ENCODE measurements at regions not wholly inside any gene's neighbourhood (a gene's known extent, or its start where the extent isn't known, plus 50 kb on each side); places are given as distances from the start of the nearest gene placed in this dataset.
"Not testable (repeated sequence)": the region's sequence is repeated elsewhere in the genome, so short reads cannot be mapped to it uniquely, and the experiment has no call there.

- no peak for DNase-seq
Measured at GRCh38 chr1:230498704-230499103, 72.6 kb upstream of the PGBD5 start.

DNA sequence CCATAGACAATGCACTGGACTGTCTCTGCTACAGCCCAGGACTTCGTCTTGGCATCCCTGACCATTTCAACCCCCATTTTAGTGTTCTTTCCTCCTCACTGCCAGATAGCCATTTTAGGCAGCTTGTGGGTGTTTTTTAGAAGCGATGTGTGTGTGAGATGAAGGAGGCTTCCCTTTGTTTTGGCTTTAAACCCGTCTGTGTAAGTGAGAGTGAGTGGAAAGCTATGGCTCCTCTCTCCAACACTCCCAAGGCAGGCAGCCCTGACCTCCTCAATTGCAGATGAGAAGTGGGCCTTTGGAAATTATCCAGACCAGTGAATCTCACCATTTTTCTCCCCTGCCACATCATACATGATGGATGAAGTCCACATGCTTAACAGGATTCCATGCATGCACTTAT is 70.3 kb upstream of the PGBD5 start:
- H3K27me3 ChIP-seq: no peaks in the 10 kb centered on the region
- no peak overlapping the region for H3K27ac ChIP-seq
- DNase-seq: no peak
- no peaks in the 10 kb centered on the region for H3K36me3 ChIP-seq
- H3K4me1 ChIP-seq: peaks cover 7% of the 10 kb centered on the region
- H3K9me3 ChIP-seq (replicated peaks): peaks cover 15% of the 10 kb centered on the region
- H3K4me3 ChIP-seq: no peak overlapping the region

More at GRCh38 chr1:230498704-230499103, 72.6 kb upstream of the PGBD5 start:
- no peaks in the 10 kb centered on the region for H3K36me3 ChIP-seq
- H3K4me3 ChIP-seq: no peak overlapping the region
- H3K4me1 ChIP-seq: peaks cover 29% of the 10 kb centered on the region
- no peak overlapping the region for H3K27ac ChIP-seq
- H3K9me3 ChIP-seq (replicated peaks): peaks cover 15% of the 10 kb centered on the region
- H3K27me3 ChIP-seq: no peaks in the 10 kb centered on the region

DNA sequence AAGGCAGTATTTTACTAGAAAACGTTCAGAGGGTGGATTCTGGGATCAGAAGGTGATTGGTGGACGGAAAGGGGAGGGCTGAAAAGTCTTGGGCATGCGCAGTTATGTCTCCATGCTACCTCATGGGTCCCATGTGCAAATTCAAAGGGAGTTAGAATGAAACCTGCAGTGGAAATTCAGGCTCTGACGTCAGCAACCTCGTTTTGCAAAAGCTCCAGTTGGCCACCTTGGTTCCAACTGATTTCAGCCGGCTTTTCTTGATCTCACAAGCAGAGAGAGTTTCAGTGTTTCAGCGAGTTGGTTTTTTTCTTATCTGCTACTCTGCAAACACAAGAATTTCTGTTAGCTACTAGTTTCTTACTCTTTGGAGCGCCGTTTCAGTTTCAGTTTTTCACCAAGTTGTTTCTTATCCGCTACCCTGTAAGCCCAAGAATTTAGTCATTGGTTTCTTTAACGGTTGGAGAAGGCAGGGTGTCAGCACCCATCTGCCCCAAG is 69.8 kb upstream of the PGBD5 start:
- H3K27ac ChIP-seq: no peak overlapping the region
- no peaks in the 10 kb centered on the region for H3K36me3 ChIP-seq
- peaks cover 2% of the 10 kb centered on the region for H3K4me1 ChIP-seq
- H3K9me3 ChIP-seq (replicated peaks): peaks cover 15% of the 10 kb centered on the region
- no peaks in the 10 kb centered on the region for H3K27me3 ChIP-seq
- no peak for DNase-seq
- H3K4me3 ChIP-seq: no peak overlapping the region

- no peak overlapping the region for H3K4me3 ChIP-seq
- H3K36me3 ChIP-seq: no peaks in the 10 kb centered on the region
- peaks cover 9% of the 10 kb centered on the region for H3K9me3 ChIP-seq (replicated peaks)
- no peak overlapping the region for H3K27ac ChIP-seq
- no peak for DNase-seq
- H3K4me1 ChIP-seq: no peaks in the 10 kb centered on the region
- no peaks in the 10 kb centered on the region for H3K27me3 ChIP-seq
Measured at GRCh38 chr1:230495076-230495475, 68.9 kb upstream of the PGBD5 start.

GRCh38 chr1:230494514-230494913 is 68.4 kb upstream of the PGBD5 start:
- no peak overlapping the region for H3K27ac ChIP-seq
- no peaks in the 10 kb centered on the region for H3K4me1 ChIP-seq
- no peaks in the 10 kb centered on the region for H3K27me3 ChIP-seq
- no peaks in the 10 kb centered on the region for H3K36me3 ChIP-seq
- no peak overlapping the region for H3K4me3 ChIP-seq
- peaks cover 3% of the 10 kb centered on the region; the same call in 1 of the 2 replicates for H3K9me3 ChIP-seq (replicated peaks)
- DNase-seq: no peak

DNA sequence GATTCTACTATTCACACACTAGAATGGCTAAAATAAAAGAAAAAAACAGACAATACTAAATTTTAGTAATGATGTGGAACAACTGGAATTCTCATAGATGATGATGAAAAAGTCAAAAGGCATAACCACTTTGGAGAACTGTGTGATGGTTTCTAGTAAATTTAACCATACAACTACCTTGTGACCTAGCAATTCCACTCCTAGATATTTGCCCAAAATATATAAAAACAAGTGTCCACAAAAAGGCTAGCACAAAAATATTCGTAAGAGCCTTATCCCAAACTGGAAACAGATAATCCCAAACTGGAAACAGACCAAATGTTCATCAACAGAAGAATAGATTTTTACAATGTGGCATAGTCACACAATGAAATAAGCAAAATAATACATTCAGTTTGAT is 67.9 kb upstream of the PGBD5 start:
- Histone ChIP-seq H3K9me3 (replicated peaks) (0 out of 2 replicates have a peak, but pooled peaks cover 2% of the 10 kb centered on the region), H3K27ac (no peak overlapping the region), H3K4me1 (no peaks in the 10 kb centered on the region), H3K36me3 (no peaks in the 10 kb centered on the region), H3K4me3 (no peak overlapping the region), H3K27me3 (no peaks in the 10 kb centered on the region)
- DNase-seq: no peak

- DNase-seq: no peak
- Histone ChIP-seq H3K9me3 (replicated peaks) (0 out of 2 replicates have a peak, but pooled peaks cover 2% of the 10 kb centered on the region), H3K27me3 (no peaks in the 10 kb centered on the region), H3K27ac (no peak overlapping the region), H3K4me1 (no peaks in the 10 kb centered on the region), H3K36me3 (no peaks in the 10 kb centered on the region), H3K4me3 (no peak overlapping the region)
Measured at GRCh38 chr1:230493264-230493663, 67.1 kb upstream of the PGBD5 start.

GRCh38 chr1:230490436-230490835 is 64.3 kb upstream of the PGBD5 start:
- H3K4me1 ChIP-seq: no peaks in the 10 kb centered on the region
- H3K27me3 ChIP-seq: no peaks in the 10 kb centered on the region
- DNase-seq: no peak
- H3K27ac ChIP-seq: no peak overlapping the region
- no peaks in the 10 kb centered on the region for H3K36me3 ChIP-seq
- H3K4me3 ChIP-seq: no peak overlapping the region
- 0 out of 2 replicates have a peak, but pooled peaks cover 2% of the 10 kb centered on the region for H3K9me3 ChIP-seq (replicated peaks)

GRCh38 chr1:230487773-230488428 is 61.8 kb upstream of the PGBD5 start:
- Histone ChIP-seq H3K27ac (no peak overlapping the region), H3K36me3 (no peaks in the 10 kb centered on the region), H3K4me3 (no peak overlapping the region), H3K27me3 (no peaks in the 10 kb centered on the region), H3K4me1 (no peaks in the 10 kb centered on the region), H3K9me3 (replicated peaks) (no peaks in the 10 kb centered on the region)
- DNase-seq: no peak

- Histone ChIP-seq H3K4me1 (no peaks in the 10 kb centered on the region; the same call in 1 of the 2 replicates), H3K9me3 (replicated peaks) (peaks cover 9% of the 10 kb centered on the region; the same call in 1 of the 2 replicates), H3K4me3 (no peak overlapping the region), H3K36me3 (no peaks in the 10 kb centered on the region), H3K27me3 (no peaks in the 10 kb centered on the region), H3K27ac (no peak overlapping the region)
- DNase-seq: no peak
Measured at GRCh38 chr1:230476622-230477003, 50.5 kb upstream of the PGBD5 start.

DNA sequence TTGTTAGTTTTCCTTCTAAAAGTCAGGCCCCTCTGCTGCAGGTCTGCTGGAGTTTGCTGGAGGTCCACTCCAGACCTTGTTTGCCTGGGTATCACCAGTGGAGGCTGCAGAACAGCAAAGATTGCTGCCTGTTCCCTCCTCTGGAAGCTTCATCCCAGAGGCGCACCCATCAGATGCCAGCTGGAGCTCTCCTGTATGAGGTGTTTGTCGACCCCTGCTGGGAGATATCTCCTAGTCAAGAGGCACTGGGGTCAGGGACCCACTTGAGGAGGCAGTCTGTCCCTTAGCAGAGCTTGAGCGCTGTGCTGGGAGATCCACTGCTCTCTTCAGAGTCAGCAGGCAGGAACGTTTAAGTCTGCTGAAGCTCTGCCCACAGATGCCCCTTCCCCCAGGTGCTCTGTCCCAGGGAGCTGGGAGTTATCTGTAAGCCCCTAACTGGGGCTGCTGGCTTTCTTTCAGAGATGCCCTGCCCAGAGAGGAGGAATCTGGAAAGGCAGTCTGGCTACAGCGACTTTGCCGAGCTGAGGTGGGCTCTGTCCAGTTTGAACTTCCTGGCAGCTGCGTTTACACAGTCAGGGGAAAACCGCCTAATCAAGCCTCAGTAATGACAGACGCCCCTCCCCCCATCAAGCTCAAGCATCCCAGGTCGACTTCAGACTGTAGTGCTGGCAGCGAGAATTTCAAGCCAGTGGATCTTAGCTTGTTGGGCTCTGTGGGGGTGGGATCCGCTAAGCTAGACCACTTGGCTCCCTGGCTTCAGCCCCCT is 49.9 kb upstream of the PGBD5 start:
- H3K4me3 ChIP-seq; H3K4me1 ChIP-seq; H3K27ac ChIP-seq; H3K9me3 ChIP-seq (replicated peaks); H3K27me3 ChIP-seq; H3K36me3 ChIP-seq: not testable (repeated sequence)
- DNase-seq: peak; percentile 24 to 39

Measured in SJCRH30 (cell line).